22Rv1 (cell line): ENCODE measurements at regions not wholly inside any gene's neighbourhood (a gene's known extent, or its start where the extent isn't known, plus 50 kb on each side); places are given as distances from the start of the nearest gene placed in this dataset.

Source experiments
- CTCF ChIP-seq: fragments of 450-650 bp; IDR thresholded peaks from 2 replicates; pipeline ENCODE4 v1.5.1; 2017; ENCODE audit warnings: mild to moderate bottlenecking
- ZFX ChIP-seq: fragments of 450-650 bp; IDR thresholded peaks from 2 replicates; pipeline ENCODE4 v1.6.1; 2017; ENCODE audit warnings: antibody characterized with exemption, borderline replicate concordance

GRCh38 chr18:56460581-56460980, 177.8 kb downstream of the TXNL1 start:
- TF ChIP-seq CTCF (no peak), ZFX (no peak)
